HG02678 (cell line): ENCODE measurements at regions not wholly inside any gene's neighbourhood (a gene's known extent, or its start where the extent isn't known, plus 50 kb on each side); places are given as distances from the start of the nearest gene placed in this dataset.
"Not testable (repeated sequence)": the region's sequence is repeated elsewhere in the genome, so short reads cannot be mapped to it uniquely, and the experiment has no call there.

Experiments used
- ATAC-seq: cut with Tn5 transposase; IDR thresholded peaks from one replicate; pipeline ENCODE4 v1.9.1; 2021; ENCODE audit warnings: mild to moderate bottlenecking, moderate library complexity; ENCODE audit not compliant: unreplicated experiment

DNA sequence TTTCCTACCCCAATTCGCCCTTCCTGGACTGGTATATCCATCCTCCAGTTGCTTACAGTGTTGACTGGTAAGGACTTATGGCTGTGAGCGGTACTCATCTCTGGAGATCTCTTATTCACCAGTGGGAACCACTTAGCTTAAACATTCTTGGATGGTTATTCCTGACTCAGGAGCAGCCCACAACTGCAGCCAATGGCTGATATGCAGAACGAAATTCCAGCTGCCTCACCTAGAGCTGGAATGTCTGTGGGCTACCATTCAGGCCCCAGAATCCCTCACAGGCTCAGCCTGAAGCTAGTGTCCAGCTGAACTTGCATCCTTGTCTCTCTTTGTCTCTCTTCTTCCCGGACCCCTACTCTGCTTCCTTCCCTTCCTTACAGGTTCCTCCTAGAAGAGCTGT is 138.9 kb upstream of the SMIM31 start:
- no peak for ATAC-seq

DNA sequence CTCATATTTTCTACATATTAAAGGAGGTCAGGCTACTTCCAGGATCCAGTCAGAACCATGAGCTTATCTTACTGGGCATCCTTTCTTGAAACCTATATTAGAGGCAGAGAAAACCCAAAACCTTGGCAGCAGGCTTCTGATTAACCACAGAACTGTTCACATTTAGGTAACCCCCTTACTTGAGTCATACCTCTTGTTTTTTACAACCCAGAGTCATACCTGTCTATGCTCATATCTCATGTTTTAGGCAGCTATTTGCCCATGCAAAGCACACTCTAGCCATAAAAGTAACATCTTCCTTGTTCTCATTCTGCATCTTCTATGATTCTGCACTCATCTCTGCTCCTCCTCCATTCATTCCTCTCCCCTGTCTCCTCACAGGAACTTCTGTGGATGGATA is 138.0 kb upstream of the SMIM31 start:
- no peak for ATAC-seq

DNA sequence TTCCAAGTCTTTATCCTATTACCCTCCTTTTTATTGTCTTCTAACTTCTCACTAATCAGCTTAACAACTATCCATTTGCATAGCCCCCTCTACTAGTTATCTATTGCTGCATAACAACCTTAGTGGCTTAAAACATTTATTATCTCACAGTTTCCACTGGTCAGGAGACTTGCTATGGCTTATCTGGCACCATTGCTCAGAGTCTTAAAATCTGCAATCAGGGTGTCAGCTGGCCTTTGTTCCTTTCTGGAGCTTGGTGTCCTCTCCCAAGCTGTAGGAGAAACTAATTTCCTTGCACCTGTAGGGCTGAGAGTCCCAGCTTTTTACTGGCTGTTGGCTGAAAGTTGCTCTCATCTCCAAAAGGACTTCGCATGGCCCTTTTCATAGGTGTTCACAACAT is 137.0 kb upstream of the SMIM31 start:
- no peak for ATAC-seq

DNA sequence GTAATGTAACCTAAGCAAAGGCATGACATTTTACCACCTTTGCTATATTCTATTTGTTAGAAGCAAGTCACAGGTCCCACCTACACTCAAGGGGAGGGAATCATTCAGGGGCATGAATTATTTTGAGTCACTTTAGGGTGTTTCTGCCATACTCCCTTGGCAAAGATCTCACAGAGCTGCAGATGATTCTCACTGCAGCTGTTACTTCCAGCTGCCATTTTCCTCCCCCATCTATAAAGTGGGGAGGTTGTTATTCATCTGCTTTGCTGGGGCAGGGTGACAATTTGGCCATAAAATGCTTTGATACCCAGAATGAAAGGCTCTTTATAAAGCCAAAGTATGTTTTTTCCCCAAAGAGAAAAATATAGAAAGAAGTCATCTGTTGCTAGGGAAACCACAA is 136.5 kb upstream of the SMIM31 start:
- no peak for ATAC-seq

DNA sequence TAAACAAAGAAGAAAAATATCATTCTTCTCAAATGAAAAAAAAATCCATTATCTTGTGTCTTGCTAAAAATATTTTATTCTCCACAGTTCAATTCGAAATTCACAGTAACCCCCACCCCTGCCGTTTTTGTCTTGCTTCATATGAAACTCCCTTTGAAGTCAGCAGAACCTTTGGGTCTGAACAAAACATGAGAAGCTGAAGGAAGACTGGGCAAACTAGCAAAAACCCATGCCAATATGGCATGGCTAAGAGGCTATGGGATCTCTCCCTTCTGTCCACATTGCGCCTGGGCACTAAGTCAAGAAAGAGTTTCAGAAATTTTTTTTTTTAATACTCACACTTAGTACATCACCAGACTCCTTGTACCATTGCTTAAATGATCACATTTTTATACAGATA is 136.0 kb upstream of the SMIM31 start:
- no peak for ATAC-seq

DNA sequence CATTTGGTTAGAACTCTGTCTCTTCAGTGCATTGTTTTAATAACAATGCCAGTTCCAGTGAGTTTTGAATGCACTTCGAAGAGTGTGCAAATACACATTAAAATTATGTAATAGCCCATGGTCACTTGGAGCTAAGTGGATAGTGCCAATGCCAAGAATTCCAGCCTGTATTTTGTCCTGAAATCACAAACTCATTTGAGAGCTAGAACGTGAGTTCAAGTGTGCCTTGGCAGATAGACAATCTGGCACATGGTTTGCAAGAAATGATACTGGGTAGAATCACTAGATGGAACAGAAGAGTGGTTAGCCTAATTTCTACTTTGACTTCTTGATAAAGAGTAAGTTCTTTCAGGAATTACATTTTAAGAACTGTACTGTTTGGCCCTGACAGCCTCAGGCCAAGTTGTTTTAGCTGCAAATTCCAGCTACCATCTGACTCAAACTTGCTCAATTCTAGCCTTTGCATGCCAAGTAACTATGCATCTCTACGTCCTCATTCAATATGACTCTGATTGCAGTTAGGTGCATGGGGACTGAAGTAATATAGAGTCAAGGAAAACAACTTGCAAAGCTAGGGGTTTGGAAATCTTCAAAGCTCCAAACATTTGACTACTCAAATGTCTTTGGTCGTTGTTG is 131.9 kb upstream of the SMIM31 start:
- no peak for ATAC-seq

DNA sequence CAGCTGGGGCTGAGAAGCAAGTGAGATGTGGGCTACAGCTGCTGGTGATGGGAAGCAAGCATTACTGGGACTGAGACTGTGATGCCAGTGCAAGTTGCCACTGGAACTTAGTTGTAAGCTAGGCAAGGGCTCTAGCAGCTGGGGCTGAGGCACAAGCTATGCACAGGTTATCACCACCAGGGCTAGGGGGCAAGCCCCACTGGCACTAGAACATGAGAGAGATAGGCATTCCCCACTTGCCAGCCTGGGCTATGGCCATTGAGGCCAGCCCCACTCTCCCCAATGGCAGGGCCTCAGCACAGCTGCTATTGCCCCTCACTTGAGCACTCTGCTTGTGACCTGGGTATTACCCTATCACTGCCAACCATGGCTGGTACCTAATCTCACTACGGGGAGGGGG is 130.8 kb upstream of the SMIM31 start:
- ATAC-seq = no peak

DNA sequence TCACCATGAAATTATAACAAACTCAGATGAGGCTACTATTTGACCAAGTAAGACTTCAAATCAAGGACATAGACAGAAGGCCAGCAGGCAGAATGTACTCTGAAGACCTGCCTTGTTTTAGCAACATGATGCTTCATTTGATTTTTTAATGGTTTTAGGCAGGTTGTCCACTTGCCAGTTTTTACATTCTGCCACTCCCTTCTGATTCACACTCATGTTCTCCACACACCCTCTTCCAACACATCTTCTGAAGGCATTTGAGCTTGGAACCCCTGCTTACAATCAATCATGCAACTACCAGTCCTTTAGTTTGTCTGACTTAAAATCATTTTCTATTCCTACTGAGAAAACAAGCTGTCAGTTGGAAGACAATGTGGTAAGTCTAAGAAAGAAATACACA is 114.9 kb upstream of the SMIM31 start:
- ATAC-seq = no peak

DNA sequence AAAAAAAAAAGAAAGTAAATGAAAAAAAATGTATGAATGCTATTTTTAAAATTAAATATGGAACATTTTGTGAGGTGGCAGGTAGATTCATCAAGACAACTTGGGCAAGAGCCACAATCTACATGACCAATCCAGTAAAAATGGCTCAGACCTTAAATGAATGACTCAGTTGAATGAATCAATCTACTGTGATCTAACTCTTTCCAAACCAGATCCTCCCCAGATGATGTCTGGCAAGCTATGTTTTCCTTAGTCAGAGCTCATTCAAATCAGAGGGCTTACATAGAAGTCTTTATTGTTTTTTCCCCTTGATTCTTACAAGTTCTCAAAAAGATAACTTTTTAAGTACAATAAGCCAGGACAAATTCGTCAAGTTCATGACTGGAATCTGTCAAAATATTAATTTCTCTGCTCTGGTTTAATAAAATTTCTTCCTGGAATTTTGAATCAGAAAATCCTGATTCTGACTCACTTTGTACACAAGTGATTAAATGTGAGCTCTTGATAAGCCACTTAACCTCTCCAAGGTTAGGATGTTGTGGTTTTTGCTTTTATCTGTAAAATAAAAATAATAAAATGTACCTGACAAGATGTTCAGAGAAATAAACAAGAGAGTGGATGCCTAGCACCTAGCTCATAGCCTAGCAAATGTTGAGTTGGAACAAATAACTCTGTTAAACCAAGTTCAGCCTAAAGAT is 105.6 kb upstream of the SMIM31 start:
- ATAC-seq = no peak

DNA sequence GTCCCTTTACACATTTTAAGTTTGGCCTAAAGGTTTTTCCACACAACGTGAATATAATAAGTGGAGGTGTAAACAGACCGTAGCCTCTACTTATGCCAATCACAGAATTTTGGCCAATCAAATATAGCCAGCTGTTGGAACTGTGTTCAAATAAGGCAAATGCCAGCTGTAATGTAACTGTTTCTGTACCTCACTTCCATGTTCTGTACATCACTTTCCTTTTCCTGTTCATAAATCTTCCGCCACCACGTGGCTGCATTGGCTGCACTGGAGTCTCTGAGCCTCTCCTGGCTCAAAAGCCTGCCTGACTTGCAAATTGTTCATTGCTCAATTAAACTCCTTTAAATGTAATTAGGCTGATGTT is 105.1 kb upstream of the SMIM31 start:
- ATAC-seq = no peak

DNA sequence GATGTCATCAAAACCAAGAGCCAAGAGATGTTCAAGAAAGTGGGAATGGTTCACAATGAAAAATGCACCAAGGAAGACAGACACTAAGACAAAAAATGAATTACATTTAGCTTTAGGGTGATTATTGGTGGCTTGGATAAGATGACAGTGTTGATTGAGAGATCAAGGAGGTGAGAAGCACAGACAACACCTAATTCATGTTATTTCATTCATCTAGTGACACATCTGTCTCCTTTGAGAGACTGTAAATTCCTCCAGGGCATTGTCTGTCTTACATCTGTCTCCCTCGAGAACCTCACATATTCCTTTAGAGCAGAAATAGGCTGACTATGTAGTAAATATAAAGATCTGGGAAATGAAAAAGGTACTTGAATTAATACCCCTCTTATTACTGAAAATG is 94.2 kb upstream of the SMIM31 start:
- ATAC-seq = no peak

DNA sequence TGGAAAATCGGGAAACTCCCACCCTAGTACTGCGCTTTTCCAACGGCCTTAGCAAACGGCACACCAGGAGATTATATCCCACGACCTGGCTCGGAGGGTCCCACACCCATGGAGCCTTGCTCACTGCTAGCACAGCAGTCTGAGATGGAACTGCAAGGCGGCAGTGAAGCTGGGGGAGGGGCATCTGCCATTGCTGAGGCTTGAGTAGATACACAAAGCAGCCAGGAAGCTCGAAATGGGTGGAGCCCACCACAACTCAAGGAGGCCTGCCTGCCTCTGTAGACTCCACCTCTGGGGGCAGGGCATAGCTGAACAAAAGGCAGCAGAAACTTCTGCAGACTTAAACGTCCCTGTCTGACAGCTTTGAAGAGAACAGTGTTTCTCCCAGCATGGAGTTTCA is 77.8 kb upstream of the SMIM31 start:
- not testable (repeated sequence) for ATAC-seq

DNA sequence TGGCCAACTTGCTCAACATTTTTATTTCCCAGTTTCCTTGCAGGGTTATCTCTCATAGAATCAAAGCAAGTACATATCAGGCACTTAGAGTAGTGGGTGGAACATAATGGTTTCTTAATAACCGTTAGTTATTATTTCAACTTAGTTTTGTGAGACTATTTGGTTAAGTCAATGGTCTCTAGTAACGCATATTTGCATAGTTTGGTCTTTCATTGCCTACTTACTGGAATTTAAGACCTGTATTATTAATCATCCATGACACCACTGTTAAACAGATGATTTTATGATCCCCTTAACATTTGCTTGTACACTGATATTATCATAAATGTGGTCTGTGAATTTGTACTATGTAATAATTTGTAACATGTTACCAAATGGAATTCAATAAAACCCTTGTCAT is 70.9 kb upstream of the SMIM31 start:
- ATAC-seq = no peak

DNA sequence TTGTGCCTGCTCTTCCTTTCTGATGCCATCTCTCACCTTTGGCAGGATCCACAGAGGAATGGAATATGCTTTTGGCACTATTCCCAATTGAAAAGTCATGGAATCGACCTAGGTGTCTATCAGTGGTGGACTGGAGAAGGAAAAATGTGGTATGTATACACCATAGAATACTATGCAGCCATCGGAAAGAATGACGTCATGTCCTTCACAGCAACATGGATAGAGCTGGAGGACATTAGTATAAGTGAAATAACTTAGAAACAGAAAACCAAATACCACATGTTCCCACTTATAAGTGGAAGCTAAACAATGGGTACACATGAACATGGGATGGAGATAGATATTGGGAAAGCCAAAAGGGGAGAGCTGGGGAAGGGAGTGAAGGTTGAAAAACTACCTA is 58.3 kb upstream of the SMIM31 start:
- ATAC-seq = no peak

DNA sequence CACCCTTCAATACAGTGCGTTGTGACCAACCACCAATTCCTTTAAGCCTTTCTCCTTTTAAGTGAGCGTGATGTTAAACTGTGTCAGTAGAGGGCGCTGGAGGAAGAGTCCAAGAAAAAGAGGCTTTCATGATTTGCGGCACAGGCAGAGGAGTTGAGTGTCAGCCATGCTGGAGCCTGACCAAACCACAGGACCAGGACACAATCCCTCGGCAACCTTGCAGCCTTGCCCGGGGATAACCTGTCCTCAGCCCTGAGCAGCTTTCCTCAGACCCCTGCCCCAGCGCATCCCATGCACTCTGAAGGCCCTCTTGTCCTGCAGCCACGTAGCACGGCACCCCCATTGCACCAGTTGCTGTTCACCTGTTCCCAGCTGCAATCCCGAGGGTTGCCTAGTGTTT is 53.5 kb upstream of the SMIM31 start:
- ATAC-seq = no peak

DNA sequence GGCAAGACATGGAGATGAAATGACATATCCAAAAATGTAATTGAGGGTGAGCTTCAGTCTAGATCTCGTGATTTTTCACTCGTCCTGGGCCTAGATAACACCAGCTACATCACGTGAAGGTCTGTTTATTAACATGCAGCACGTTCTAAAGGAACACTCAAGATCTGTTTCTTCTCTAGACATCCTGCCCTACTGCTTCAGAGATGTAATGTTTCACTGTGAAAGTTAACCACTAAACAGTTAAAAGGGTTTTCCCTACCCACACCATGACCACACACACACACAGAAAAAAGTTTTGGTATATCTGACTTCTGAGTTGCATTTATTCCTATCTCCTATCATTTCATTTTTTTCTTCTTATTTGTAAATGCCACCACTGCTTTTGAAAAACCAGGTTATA is 52.3 kb upstream of the SMIM31 start:
- ATAC-seq = peak; percentile 82
